Posterior vena cava (tissue), 2 donors: ENCODE measurements at regions not wholly inside any gene's neighbourhood (a gene's known extent, or its start where the extent isn't known, plus 50 kb on each side); places are given as distances from the start of the nearest gene placed in this dataset.
"Not testable (repeated sequence)": the region's sequence is repeated elsewhere in the genome, so short reads cannot be mapped to it uniquely, and the experiment has no call there.

Experiments used
- DNase-seq: peaks from one replicate; pipeline ENCODE4 v3.0.0-alpha.2; 2020; ENCODE audit warnings: low spot score
- intact Hi-C, 2 donors: fragments of 100-400 bp; cut with DNase I; formaldehyde crosslinking; loops; one replicate each; pipeline versions ENCODE4 v1.14.1 to v1.14.2; 2022 to 2023
- donor health status: DM: yes; HTN: yes; CAD: no.
- donor health status: DM: yes; HTN: yes; CAD: no.

DNA sequence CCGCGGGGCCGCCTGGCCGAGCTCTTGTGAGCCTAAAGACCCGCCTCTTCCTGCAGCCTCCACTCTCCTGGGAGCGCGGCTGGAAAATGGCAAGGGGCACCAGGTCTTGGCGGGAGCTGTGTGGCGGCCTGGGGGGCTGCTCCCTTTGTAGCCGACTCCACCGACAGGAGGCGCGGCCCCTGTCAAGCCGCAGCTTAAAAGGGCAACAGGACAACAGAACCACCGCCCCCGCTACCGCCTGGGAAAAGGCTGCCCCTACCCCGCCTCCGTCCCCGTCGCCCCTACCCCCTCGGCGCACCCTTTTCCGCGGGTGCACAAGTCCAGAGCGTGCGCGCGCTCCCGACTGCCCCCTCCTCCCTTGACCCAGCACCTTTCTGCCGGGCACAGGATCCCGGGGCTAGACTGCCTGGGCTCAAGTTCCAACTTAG lies 60.3 kb downstream of the GOLGA8K start:
- DNase-seq = peak; percentile 37
- intact Hi-C loops = not testable (repeated sequence)

DNA sequence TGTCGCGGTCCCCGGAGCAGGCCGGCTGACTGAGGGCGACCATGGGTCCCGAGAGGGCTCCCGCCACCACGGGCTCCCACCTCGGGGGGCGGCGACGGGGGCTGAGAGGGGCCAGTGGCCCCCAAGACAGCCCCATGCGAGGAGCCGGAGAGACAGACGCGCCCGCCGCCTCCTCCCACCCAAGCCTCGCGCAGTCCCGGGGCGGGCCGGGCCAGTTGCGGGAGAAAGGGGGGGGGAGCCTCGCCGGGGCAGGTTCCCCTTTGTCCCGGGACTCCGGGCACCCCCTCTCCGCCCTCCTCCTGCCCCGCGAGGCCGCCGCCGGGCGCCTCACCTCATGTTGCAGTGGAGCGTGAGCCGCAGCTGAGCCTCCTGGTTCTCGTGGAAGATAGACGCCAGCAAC lies 60.8 kb downstream of the GOLGA8K start:
- intact Hi-C loops = not testable (repeated sequence)
- peak; percentile 22 for DNase-seq

- intact Hi-C loops, DNase-seq: not testable (repeated sequence)
Observed at GRCh38 chr15:32341530-32341929, 61.6 kb downstream of the GOLGA8K start.

DNA sequence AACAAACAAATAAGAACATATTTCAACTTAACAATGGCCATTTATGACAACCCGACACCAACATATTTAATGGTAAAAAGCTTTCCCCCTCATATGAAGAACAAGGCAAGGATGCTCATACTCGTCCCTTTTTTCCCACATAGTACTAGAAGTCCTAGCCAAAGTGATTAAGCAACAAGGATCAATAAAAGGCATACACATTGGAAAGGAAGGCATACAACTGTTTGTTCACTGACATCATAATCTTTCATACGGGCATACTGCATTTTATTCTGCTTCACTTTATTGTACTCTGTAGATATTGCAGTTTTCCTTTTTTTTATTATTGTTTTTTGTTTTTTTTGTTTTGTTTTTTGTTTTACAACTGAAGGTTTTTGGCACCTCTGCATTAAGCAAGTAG lies 66.3 kb downstream of the GOLGA8K start:
- intact Hi-C loops, DNase-seq: not testable (repeated sequence)

DNA sequence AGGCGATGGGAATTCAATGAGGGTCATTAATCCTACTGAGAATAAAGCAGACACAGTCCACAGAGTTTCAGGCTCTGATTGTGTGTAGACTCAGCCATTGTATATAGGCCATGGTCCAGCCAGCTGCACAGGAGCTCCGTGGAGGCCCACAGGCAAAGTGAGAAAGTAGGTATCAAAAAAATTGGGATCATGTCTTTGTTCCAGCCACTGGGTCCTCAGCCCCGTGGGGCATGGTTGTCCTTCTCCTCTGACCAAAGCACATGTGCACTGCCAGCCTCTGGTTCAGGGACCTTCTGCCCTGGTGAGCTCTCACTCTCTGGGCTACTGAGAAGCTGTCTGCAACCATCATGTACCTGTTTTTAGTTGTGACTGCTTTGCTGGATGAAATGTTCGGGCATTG lies 79.7 kb downstream of the GOLGA8K start:
- DNase-seq = peak; percentile 44
- intact Hi-C loops = not testable (repeated sequence)

GRCh38 chr15:32319247-32319646 lies 83.8 kb downstream of the GOLGA8K start:
- intact Hi-C loops = not testable (repeated sequence)

DNA sequence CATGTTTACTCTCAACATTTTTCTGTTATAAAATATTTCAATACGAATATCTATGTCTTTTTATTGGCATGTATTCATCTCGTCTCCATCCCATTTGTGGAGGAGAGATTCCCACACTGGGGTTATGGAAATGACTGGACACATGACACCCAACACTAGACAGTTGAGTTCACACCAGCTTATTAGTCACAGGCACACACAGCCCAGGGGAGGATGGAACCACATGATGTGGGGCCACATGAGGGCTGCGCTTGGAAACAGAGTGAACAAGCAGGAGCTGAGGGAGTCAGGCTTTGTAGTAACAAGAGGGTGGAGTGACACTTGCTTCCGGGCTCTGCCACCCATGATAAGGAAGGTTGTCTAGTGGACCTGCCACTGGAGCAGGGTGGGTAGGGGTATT lies 86.6 kb downstream of the GOLGA8K start:
- intact Hi-C loops = not testable (repeated sequence)

More at GRCh38 chr15:32319247-32319646, 83.8 kb downstream of the GOLGA8K start:
- DNase-seq = not testable (repeated sequence)

GRCh38 chr15:32315079-32315939 lies 87.8 kb downstream of the GOLGA8K start:
- peak; percentile 10 for DNase-seq
- intact Hi-C loops = not testable (repeated sequence)

More for the DNA sequence above, 86.6 kb downstream of the GOLGA8K start:
- DNase-seq = not testable (repeated sequence)

GRCh38 chr15:32313446-32314209 lies 89.5 kb downstream of the GOLGA8K start:
- peak; percentile 76 for DNase-seq

GRCh38 chr15:32312721-32313120 lies 90.4 kb downstream of the GOLGA8K start:
- intact Hi-C loops = not testable (repeated sequence)
- peak; percentile 5 for DNase-seq

More at GRCh38 chr15:32313446-32314209, 89.5 kb downstream of the GOLGA8K start:
- intact Hi-C loops = not testable (repeated sequence)

- peak; percentile 60 for DNase-seq
- intact Hi-C loops = not testable (repeated sequence)
Observed at GRCh38 chr15:32307592-32307991, 95.5 kb downstream of the GOLGA8K start.

DNA sequence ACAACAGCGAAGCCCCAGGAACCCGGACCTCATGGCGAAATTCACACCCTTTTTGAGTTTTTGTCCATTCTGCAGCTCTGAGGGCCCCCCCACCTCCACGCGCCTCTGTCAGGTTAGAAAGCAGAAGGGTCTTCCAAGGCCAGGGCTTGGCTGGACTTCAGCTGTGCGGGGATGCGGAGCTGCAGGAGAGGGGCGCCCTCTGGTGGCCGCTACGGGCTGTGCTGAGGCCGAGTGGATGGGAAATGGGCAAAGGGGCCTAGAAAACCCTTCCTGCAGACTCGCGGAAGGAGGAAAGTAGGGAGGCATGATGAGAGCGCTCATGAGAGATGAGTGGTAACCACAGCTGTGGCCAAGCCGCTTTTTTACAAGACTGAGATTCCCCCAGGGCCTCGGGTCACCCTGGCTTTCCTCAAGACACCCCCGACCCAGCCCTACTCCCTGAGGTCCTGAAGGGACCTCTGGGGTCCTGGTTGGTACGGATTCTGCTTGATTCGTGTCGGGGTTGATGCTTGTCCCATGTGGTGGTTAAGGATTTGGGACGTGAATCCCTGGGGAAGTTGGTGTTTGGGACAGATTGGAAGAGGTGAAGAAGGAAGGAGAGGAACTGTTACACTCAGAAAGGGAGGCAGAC lies 126.8 kb downstream of the GOLGA8K start:
- DNase-seq, intact Hi-C loops: not testable (repeated sequence)

GRCh38 chr15:32253958-32254357 lies 149.1 kb downstream of the GOLGA8K start:
- intact Hi-C loops, DNase-seq: not testable (repeated sequence)

- DNase-seq, intact Hi-C loops: not testable (repeated sequence)
Observed at GRCh38 chr15:32249207-32249606, 153.9 kb downstream of the GOLGA8K start.

GRCh38 chr15:32243727-32244126 lies 159.4 kb downstream of the GOLGA8K start:
- intact Hi-C loops, DNase-seq: not testable (repeated sequence)

- intact Hi-C loops, DNase-seq: not testable (repeated sequence)
Observed at GRCh38 chr15:32242780-32243528, 160.1 kb downstream of the GOLGA8K start.

- intact Hi-C loops = not testable (repeated sequence)
Observed at GRCh38 chr15:32227410-32228114, 175.5 kb downstream of the GOLGA8K start.

DNA sequence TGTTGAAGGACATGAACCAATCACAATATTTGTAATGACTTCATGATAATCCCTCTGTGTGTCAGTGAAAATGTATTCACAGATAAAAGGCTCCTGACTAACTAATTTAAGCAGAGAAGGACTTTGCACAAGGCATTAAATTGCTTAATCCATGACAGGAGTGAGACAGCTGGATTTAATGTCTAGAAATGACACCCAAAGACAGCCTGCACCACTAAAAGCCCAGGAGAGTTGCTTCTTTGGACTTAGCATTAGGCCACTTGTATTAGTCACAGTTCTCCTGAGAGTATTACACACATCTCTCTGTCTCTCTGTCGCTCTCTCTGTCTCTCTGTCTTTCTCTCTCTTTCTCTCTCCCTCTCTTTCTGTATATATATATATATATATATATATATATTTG lies 180.4 kb downstream of the GOLGA8K start:
- intact Hi-C loops = no loop called here
- DNase-seq = no peak

More at GRCh38 chr15:32227410-32228114, 175.5 kb downstream of the GOLGA8K start:
- not testable (repeated sequence) for DNase-seq
